ENCODE measurements at regions not wholly inside any gene's neighbourhood (a gene's known extent, or its start where the extent isn't known, plus 50 kb on each side); places are given as distances from the start of the nearest gene placed in this dataset.

GRCh38 chr4:177789610-177790009, 347.4 kb upstream of the AGA start:
- Histone ChIP-seq H3K4me2 (ENCODE audit: low read depth, low read length) (no peak overlapping the region), H3K79me2 (ENCODE audit: low read length) (no peaks in the 10 kb centered on the region), H3K27ac (ENCODE audit: low read length) (no peak overlapping the region), H3F3A (ENCODE audit: insufficient read depth, low read length) (no peaks in the 10 kb centered on the region), H3K36me3 (replicated peaks; ENCODE audit: insufficient read depth, low read length) (no peaks in the 10 kb centered on the region), H3K9me3 (replicated peaks; ENCODE audit: insufficient read depth, low read length) (no peaks in the 10 kb centered on the region), H3K27me3 (replicated peaks; ENCODE audit: insufficient read depth, low read length) (no peaks in the 10 kb centered on the region), H4K20me1 (ENCODE audit: insufficient read depth, low read length) (no peaks in the 10 kb centered on the region), H3K9ac (ENCODE audit: low read length) (no peak overlapping the region), H3K4me1 (ENCODE audit: low read length) (no peaks in the 10 kb centered on the region), H2AFZ (ENCODE audit: low read length) (no peak overlapping the region), H3K4me3 (ENCODE audit: low read length) (no peak overlapping the region), H3K9me2 (replicated peaks; ENCODE audit: insufficient read depth, low read length) (no peaks in the 10 kb centered on the region)
- no peak for TF ChIP-seq CTCF (IDR thresholded peaks at IDR 0.05; ENCODE audit: low read length)
- no peak for TF ChIP-seq EZH2 (optimal IDR thresholded peaks at IDR 0.05; ENCODE audit: low read depth, low read length)
- no peak for TF ChIP-seq EZH2phosphoT487 (IDR thresholded peaks at IDR 0.05; ENCODE audit: low read length)
- DNase-seq: no peak

GRCh38 chr4:177791188-177791587, 349.0 kb upstream of the AGA start:
- no peaks in the 10 kb centered on the region for H3K9me3 ChIP-seq (replicated peaks; ENCODE audit: insufficient read depth, low read length)
- TF ChIP-seq EZH2 (optimal IDR thresholded peaks at IDR 0.05; ENCODE audit: low read depth, low read length) (no peak), CTCF (IDR thresholded peaks at IDR 0.05; ENCODE audit: low read length) (no peak), EZH2phosphoT487 (IDR thresholded peaks at IDR 0.05; ENCODE audit: low read length) (no peak)
- H3K27me3 ChIP-seq (replicated peaks; ENCODE audit: insufficient read depth, low read length): no peaks in the 10 kb centered on the region
- H3K36me3 ChIP-seq (replicated peaks; ENCODE audit: insufficient read depth, low read length): no peaks in the 10 kb centered on the region
- no peak overlapping the region for H2AFZ ChIP-seq (ENCODE audit: low read length)
- no peak overlapping the region for H3K9ac ChIP-seq (ENCODE audit: low read length)
- H3K27ac ChIP-seq (ENCODE audit: low read length): no peak overlapping the region
- no peaks in the 10 kb centered on the region for H4K20me1 ChIP-seq (ENCODE audit: insufficient read depth, low read length)
- no peak for DNase-seq
- no peak overlapping the region for H3K4me3 ChIP-seq (ENCODE audit: low read length)
- H3K4me2 ChIP-seq (ENCODE audit: low read depth, low read length): no peak overlapping the region
- H3K4me1 ChIP-seq (ENCODE audit: low read length): no peaks in the 10 kb centered on the region
- no peaks in the 10 kb centered on the region for H3K9me2 ChIP-seq (replicated peaks; ENCODE audit: insufficient read depth, low read length)
- no peaks in the 10 kb centered on the region for H3K79me2 ChIP-seq (ENCODE audit: low read length)
- no peaks in the 10 kb centered on the region for H3F3A ChIP-seq (ENCODE audit: insufficient read depth, low read length)

GRCh38 chr4:177796841-177797240, 354.6 kb upstream of the AGA start:
- Histone ChIP-seq H4K20me1 (ENCODE audit: insufficient read depth, low read length) (no peaks in the 10 kb centered on the region), H3K27ac (ENCODE audit: low read length) (no peak overlapping the region), H3K36me3 (replicated peaks; ENCODE audit: insufficient read depth, low read length) (no peaks in the 10 kb centered on the region), H3K27me3 (replicated peaks; ENCODE audit: insufficient read depth, low read length) (no peaks in the 10 kb centered on the region), H3K4me1 (ENCODE audit: low read length) (no peaks in the 10 kb centered on the region), H3K9me2 (replicated peaks; ENCODE audit: insufficient read depth, low read length) (no peaks in the 10 kb centered on the region), H3F3A (ENCODE audit: insufficient read depth, low read length) (no peaks in the 10 kb centered on the region), H3K4me2 (ENCODE audit: low read depth, low read length) (no peak overlapping the region), H2AFZ (ENCODE audit: low read length) (no peak overlapping the region), H3K79me2 (ENCODE audit: low read length) (no peaks in the 10 kb centered on the region), H3K9me3 (replicated peaks; ENCODE audit: insufficient read depth, low read length) (no peaks in the 10 kb centered on the region), H3K4me3 (ENCODE audit: low read length) (no peak overlapping the region), H3K9ac (ENCODE audit: low read length) (no peak overlapping the region)
- TF ChIP-seq EZH2 (optimal IDR thresholded peaks at IDR 0.05; ENCODE audit: low read depth, low read length) (no peak), CTCF (IDR thresholded peaks at IDR 0.05; ENCODE audit: low read length) (no peak), EZH2phosphoT487 (IDR thresholded peaks at IDR 0.05; ENCODE audit: low read length) (no peak)
- DNase-seq: no peak

Data from MM.1S (cell line).